Neuronal stem cell (in vitro differentiated cells): ENCODE measurements at regions not wholly inside any gene's neighbourhood (a gene's known extent, or its start where the extent isn't known, plus 50 kb on each side); places are given as distances from the start of the nearest gene placed in this dataset.

Source experiments
- DNase-seq: peaks from one replicate; pipeline ENCODE4 v3.0.0-alpha.2; 2013; ENCODE audit warnings: low spot score
- H2AFZ ChIP-seq: one replicate; pipeline ENCODE4 v1.6.1; 2013; ENCODE audit warnings: mild to moderate bottlenecking, low read length, inconsistent platforms
- H2AK5ac ChIP-seq: 2 replicates; pipeline ENCODE4 v1.6.1; 2013; ENCODE audit warnings: low read depth, mild to moderate bottlenecking, inconsistent platforms, low read length, moderate library complexity, mixed read lengths
- H2BK120ac ChIP-seq: 2 replicates; pipeline ENCODE4 v1.6.1; 2013; ENCODE audit warnings: low read depth, mild to moderate bottlenecking, inconsistent platforms, low read length, moderate library complexity, mixed read lengths
- H2BK12ac ChIP-seq: one replicate; pipeline ENCODE4 v1.6.1; 2013; ENCODE audit warnings: low read length, inconsistent platforms
- H2BK15ac ChIP-seq: 2 replicates; pipeline ENCODE4 v1.6.1; 2013; ENCODE audit warnings: mild to moderate bottlenecking, low read length, inconsistent platforms, mixed read lengths
- H2BK5ac ChIP-seq: one replicate; pipeline ENCODE4 v1.6.1; 2013; ENCODE audit warnings: inconsistent platforms, mild to moderate bottlenecking, low read length, moderate library complexity
- H3K14ac ChIP-seq: one replicate; pipeline ENCODE4 v1.6.1; 2013; ENCODE audit warnings: low read length, inconsistent platforms
- H3K18ac ChIP-seq: 2 replicates; pipeline ENCODE4 v1.6.1; 2013; ENCODE audit warnings: low read length, inconsistent platforms
- H3K23ac ChIP-seq: 2 replicates; pipeline ENCODE4 v1.6.1; 2013; ENCODE audit warnings: low read depth, mild to moderate bottlenecking, mixed read lengths, low read length, inconsistent platforms; ENCODE audit not compliant: poor library complexity
- H3K27ac ChIP-seq: replicated peaks from 3 replicates; pipeline ENCODE4 v1.5.1; 2013; ENCODE audit warnings: low read length, inconsistent platforms
- H3K27me3 ChIP-seq, 3 experiments: 2 replicates each; pipeline ENCODE4 v1.6.1; 2013; ENCODE audit warnings: low read length in 3 of 3, mild to moderate bottlenecking in 2 of 3, inconsistent platforms in 1 of 3, low read depth in 1 of 3, mixed read lengths in 1 of 3, moderate library complexity in 1 of 3; ENCODE audit not compliant: control insufficient read depth in 3 of 3, insufficient read depth in 3 of 3
- H3K36me3 ChIP-seq, 2 donors: replicated peaks in 1 of 2; 2 replicates each; pipeline ENCODE4 v1.6.1; 2013; ENCODE audit warnings: low read length in 2 of 2; ENCODE audit not compliant: control insufficient read depth in 2 of 2, insufficient read depth in 2 of 2
- H3K4ac ChIP-seq: 2 replicates; pipeline ENCODE4 v1.6.1; 2013; ENCODE audit warnings: inconsistent platforms, mild to moderate bottlenecking, low read length, moderate library complexity
- H3K4me1 ChIP-seq, 2 donors: 1 replicate in 1 of 2; 2 replicates in 1 of 2; pipeline ENCODE4 v1.6.1; 2013; ENCODE audit warnings: low read length in 2 of 2, low read depth in 1 of 2; ENCODE audit not compliant: control insufficient read depth in 2 of 2, insufficient read depth in 1 of 2
- H3K4me2 ChIP-seq: one replicate; pipeline ENCODE4 v1.6.1; 2013; ENCODE audit warnings: mild to moderate bottlenecking, low read length, inconsistent platforms; ENCODE audit not compliant: insufficient read depth, poor library complexity, severe bottlenecking
- H3K4me3 ChIP-seq, 2 donors: 2 replicates each; pipeline ENCODE4 v1.5.1; 2013; ENCODE audit warnings: low read length in 2 of 2, mild to moderate bottlenecking in 2 of 2, inconsistent platforms in 1 of 2, moderate library complexity in 1 of 2
- H3K79me1 ChIP-seq: one replicate; pipeline ENCODE4 v1.6.1; 2013; ENCODE audit warnings: low read depth, mild to moderate bottlenecking, inconsistent platforms, low read length, moderate library complexity
- H3K9ac ChIP-seq: one replicate; pipeline ENCODE4 v1.6.1; 2013; ENCODE audit warnings: mild to moderate bottlenecking, low read depth, low read length, inconsistent platforms; ENCODE audit not compliant: poor library complexity
- H3K9me3 ChIP-seq, 2 donors: replicated peaks in 1 of 2; 2 replicates each; pipeline versions ENCODE3 to v1.6.1; 2013; ENCODE audit warnings: low read length in 2 of 2, mild to moderate bottlenecking in 2 of 2, inconsistent platforms in 1 of 2, low read depth in 1 of 2, mixed read lengths in 1 of 2, moderate library complexity in 1 of 2; ENCODE audit not compliant: control insufficient read depth in 2 of 2, insufficient read depth in 1 of 2
- H4K8ac ChIP-seq: one replicate; pipeline ENCODE4 v1.6.1; 2013; ENCODE audit warnings: low read depth, mild to moderate bottlenecking, inconsistent platforms, low read length, moderate library complexity
- H4K91ac ChIP-seq: one replicate; pipeline ENCODE4 v1.6.1; 2013; ENCODE audit warnings: low read length, low read depth, mild to moderate bottlenecking, inconsistent platforms; ENCODE audit not compliant: poor library complexity
- WGBS, 2 donors: extraction: QIAGEN DNeasy Blood & Tissue Kit; methylation state at CpG; one replicate each; pipeline ENCODE4 v1.1.7; 2013; ENCODE audit warnings: missing lambda C conversion rate in 2 of 2, mixed read lengths in 1 of 2; ENCODE audit not compliant: insufficient read length in 2 of 2, insufficient replicate concordance in 1 of 2; ENCODE audit errors: extremely low coverage in 2 of 2; 5-methylcytosine and 5-hydroxymethylcytosine counted together

DNA sequence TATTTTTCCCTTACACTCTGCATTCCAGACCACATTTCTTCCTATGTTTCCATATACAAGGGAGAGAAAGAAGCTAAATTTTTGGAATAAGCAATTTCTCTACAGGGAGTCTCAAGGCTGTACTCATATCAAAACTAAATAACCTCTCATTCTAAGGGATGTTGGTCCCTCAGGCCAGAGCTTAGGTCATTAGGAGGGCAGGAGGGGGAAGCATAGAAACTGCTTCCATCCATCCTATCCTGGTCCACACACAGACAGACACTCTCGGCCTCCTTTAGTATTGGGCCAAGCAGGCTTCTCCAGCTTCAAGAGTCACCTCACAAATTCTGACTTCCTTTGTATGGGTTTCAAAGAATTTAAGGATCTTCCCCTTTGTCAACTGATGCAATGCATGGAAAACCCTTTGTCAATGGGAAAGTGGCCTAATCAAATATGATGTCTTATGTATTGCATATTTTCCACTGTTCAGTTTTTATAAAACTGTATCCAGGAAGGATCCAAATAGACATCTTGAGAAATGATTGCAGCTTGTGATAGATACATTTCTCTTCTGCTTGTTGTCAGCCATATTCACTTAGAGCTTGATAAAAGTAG, 140.7 kb upstream of the RARB start:
- Histone ChIP-seq H3K18ac (no peak overlapping the region), H2BK12ac (no peak overlapping the region), H3K4me3 (no peak overlapping the region), H3K36me3 (no peaks in the 10 kb centered on the region), H2BK5ac (no peak overlapping the region), H3K27me3 (no peaks in the 10 kb centered on the region), H3K9ac (no peak overlapping the region), H4K8ac (no peak overlapping the region), H2BK120ac (no peak overlapping the region), H2AK5ac (no peak overlapping the region), H3K4me2 (no peak overlapping the region), H3K14ac (no peak overlapping the region), H2AFZ (no peak overlapping the region), H3K23ac (no peak overlapping the region), H3K4me1 (peaks cover 18 to 31% of the 10 kb centered on the region in 2 donors), H3K27ac (no peak overlapping the region), H4K91ac (no peak overlapping the region), H3K9me3 (no peaks in the 10 kb centered on the region), H3K79me1 (no peaks in the 10 kb centered on the region), H3K4ac (no peak overlapping the region), H2BK15ac (no peak overlapping the region)
- DNase-seq, result no peak
- WGBS, 2 donors, result no CpG with 5 or more reads among the region's 1 CpG

GRCh38 chr3:25288413-25288812, 139.7 kb upstream of the RARB start:
- Histone ChIP-seq H3K4ac (no peak overlapping the region), H3K23ac (no peak overlapping the region), H3K4me2 (no peak overlapping the region), H2BK12ac (no peak overlapping the region), H4K8ac (no peak overlapping the region), H3K14ac (no peak overlapping the region), H3K4me3 (no peak overlapping the region), H3K36me3 (no peaks in the 10 kb centered on the region), H2BK15ac (no peak overlapping the region), H2AK5ac (no peak overlapping the region), H3K4me1 (peaks cover 25 to 40% of the 10 kb centered on the region in 2 donors), H3K9me3 (no peaks in the 10 kb centered on the region), H3K27me3 (no peaks in the 10 kb centered on the region), H3K79me1 (no peaks in the 10 kb centered on the region), H3K27ac (no peak overlapping the region), H4K91ac (no peak overlapping the region), H2BK120ac (no peak overlapping the region), H3K9ac (no peak overlapping the region), H2AFZ (no peak overlapping the region), H3K18ac (no peak overlapping the region), H2BK5ac (no peak overlapping the region)
- no peak for DNase-seq
- WGBS, 2 donors, result no CpG with 5 or more reads among the region's 1 CpG

DNA sequence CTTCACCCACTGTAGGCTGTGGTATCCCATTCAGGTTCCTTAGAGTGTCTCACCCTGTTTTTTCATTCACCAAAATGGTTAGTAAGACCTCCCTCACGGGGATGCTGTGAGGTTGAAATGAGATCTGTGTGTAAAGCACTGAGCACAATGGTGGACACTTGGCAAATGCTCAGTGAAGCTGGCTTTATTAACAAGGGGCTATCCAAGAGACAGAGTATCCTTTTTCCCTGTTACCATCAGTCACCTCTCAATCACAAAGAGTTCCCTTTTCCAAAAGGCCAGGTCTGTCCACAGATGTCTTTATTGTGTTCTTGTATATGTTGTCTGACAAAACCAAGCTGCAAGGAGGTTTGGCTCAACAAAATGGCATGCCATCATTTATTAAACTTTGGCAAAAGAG, 138.9 kb upstream of the RARB start:
- WGBS, 2 donors, result no CpG with 5 or more reads among the region's 1 CpG
- H2BK120ac ChIP-seq, result no peak overlapping the region

DNA sequence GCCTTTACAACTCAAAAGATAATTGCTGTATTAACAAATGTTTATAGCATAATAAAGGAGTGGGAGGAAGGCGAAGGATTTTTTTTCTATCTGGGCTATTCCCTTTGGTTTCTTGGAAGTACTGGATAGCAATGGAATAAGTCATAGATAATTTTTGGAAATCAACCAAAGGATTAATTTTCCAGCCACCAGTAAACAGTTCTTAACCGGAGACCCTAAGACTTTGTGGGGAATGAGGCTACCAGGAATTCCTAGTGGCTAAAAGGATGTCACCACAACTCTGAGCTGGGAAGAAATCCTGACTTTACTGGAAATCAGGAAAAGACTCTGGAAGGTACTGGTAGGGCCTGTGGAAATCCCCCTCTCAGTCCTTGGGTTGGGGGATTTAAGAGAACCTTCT, 138.4 kb upstream of the RARB start:
- H2BK12ac ChIP-seq, result no peak overlapping the region
- H3K79me1 ChIP-seq, result no peaks in the 10 kb centered on the region
- H2BK15ac ChIP-seq, result no peak overlapping the region
- H3K4me2 ChIP-seq, result no peak overlapping the region
- no peak overlapping the region for H3K14ac ChIP-seq
- H2AK5ac ChIP-seq, result no peak overlapping the region
- H3K27me3 ChIP-seq, result no peaks in the 10 kb centered on the region
- peaks cover 34 to 48% of the 10 kb centered on the region in 2 donors for H3K4me1 ChIP-seq
- no peak overlapping the region for H2AFZ ChIP-seq
- DNase-seq, result no peak
- no peaks in the 10 kb centered on the region for H3K9me3 ChIP-seq
- no peaks in the 10 kb centered on the region for H3K36me3 ChIP-seq
- no CpG with 5 or more reads among the region's 2 CpGs for WGBS, 2 donors
- no peak overlapping the region for H2BK5ac ChIP-seq
- no peak overlapping the region for H4K8ac ChIP-seq
- no peak overlapping the region for H3K18ac ChIP-seq
- H3K9ac ChIP-seq, result no peak overlapping the region
- H3K27ac ChIP-seq, result no peak overlapping the region
- H2BK120ac ChIP-seq, result no peak overlapping the region
- no peak overlapping the region for H4K91ac ChIP-seq
- no peak overlapping the region for H3K23ac ChIP-seq
- no peak overlapping the region for H3K4ac ChIP-seq
- no peak overlapping the region for H3K4me3 ChIP-seq

More for the DNA sequence above, 138.9 kb upstream of the RARB start:
- H3K23ac ChIP-seq, result no peak overlapping the region
- H2BK12ac ChIP-seq, result no peak overlapping the region
- H2AK5ac ChIP-seq, result no peak overlapping the region
- H2BK15ac ChIP-seq, result no peak overlapping the region
- no peak overlapping the region for H3K4me3 ChIP-seq
- H2AFZ ChIP-seq, result peak overlapping the region; percentile 40
- H3K4me2 ChIP-seq, result no peak overlapping the region
- no peaks in the 10 kb centered on the region for H3K79me1 ChIP-seq
- no peak overlapping the region for H4K8ac ChIP-seq
- no peak overlapping the region for H3K4ac ChIP-seq
- no peak overlapping the region for H3K27ac ChIP-seq
- H3K14ac ChIP-seq, result no peak overlapping the region
- H3K4me1 ChIP-seq, result peaks cover 30 to 46% of the 10 kb centered on the region in 2 donors
- DNase-seq, result no peak
- H3K9ac ChIP-seq, result no peak overlapping the region
- no peak overlapping the region for H4K91ac ChIP-seq
- no peak overlapping the region for H3K18ac ChIP-seq
- no peaks in the 10 kb centered on the region for H3K36me3 ChIP-seq
- H3K27me3 ChIP-seq, result no peaks in the 10 kb centered on the region
- H2BK5ac ChIP-seq, result no peak overlapping the region
- H3K9me3 ChIP-seq, result no peaks in the 10 kb centered on the region
